Right lobe of liver (tissue), 4 donors: ENCODE measurements at regions not wholly inside any gene's neighbourhood (a gene's known extent, or its start where the extent isn't known, plus 50 kb on each side); places are given as distances from the start of the nearest gene placed in this dataset.

Experiments
- POLR2A ChIP-seq: fragments of 450-650 bp; IDR thresholded peaks from one replicate; pipeline ENCODE4 v1.6.1; 2017; ENCODE audit warnings: antibody characterized with exemption, mild to moderate bottlenecking
- TF ChIP-seq, protein P1 (sequence below), 4 donors: fragments of 200-600 bp in 3 of 4; fragments of 450-650 bp in 1 of 4; IDR thresholded peaks; one replicate each; pipeline versions ENCODE4 v1.5.1 to v1.8.0; 2016 to 2022; ENCODE audit warnings: antibody characterized with exemption in 4 of 4, mild to moderate bottlenecking in 2 of 4
- donor health status: DM: no; HTN: no; CAD: no.
- donor health status: DM: no; HTN: no; CAD: no.
- donor health status: DM: no; HTN: yes; CAD: no.

DNA sequence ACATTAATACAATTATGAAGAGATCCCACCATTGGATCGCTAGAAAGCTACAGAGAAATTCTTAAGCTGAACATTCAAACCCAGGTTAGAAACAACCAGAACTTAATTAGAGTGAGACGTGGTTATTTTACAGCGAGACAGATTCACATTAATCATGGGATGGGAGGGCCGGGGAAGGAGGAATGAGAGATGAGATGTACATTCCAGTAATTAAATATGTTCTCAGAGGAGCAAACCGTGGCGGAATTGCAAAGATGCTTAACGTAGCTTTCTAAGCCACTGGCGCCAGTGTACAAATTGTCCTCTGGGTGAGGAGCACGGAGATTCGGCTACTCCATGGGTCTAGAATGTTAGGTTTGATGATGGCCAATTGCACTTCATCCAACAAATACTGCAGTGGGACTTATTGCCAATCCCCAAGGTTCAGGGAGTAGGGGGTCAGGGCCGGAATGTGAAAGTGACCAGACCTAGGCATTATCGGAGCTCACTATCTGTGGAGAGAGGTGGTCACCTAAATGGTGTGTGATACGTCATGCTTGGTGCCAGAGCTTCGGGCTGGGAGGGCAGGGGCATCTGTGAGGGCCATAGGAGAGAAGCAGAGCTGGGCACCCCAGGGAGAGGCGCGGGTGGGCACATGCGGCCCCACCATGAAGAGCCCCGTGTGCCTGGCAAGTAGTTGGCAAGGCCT, 114.7 kb downstream of the EDN3 start:
- TF ChIP-seq, protein P1, sequence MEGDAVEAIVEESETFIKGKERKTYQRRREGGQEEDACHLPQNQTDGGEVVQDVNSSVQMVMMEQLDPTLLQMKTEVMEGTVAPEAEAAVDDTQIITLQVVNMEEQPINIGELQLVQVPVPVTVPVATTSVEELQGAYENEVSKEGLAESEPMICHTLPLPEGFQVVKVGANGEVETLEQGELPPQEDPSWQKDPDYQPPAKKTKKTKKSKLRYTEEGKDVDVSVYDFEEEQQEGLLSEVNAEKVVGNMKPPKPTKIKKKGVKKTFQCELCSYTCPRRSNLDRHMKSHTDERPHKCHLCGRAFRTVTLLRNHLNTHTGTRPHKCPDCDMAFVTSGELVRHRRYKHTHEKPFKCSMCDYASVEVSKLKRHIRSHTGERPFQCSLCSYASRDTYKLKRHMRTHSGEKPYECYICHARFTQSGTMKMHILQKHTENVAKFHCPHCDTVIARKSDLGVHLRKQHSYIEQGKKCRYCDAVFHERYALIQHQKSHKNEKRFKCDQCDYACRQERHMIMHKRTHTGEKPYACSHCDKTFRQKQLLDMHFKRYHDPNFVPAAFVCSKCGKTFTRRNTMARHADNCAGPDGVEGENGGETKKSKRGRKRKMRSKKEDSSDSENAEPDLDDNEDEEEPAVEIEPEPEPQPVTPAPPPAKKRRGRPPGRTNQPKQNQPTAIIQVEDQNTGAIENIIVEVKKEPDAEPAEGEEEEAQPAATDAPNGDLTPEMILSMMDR (IDR thresholded peaks at IDR 0.05) = no peak
- TF ChIP-seq POLR2A = no peak
